AG04449 (cell line): ENCODE measurements at regions not wholly inside any gene's neighbourhood (a gene's known extent, or its start where the extent isn't known, plus 50 kb on each side); places are given as distances from the start of the nearest gene placed in this dataset.

Experiments
- CTCF ChIA-PET: fragments of 350-600 bp; formaldehyde crosslinking; extraction: SDS; loops from one replicate; lab custom pipeline; 2021; ENCODE audit warnings: antibody characterized with exemption; lab: Yijun Ruan, JAX
- POLR2A ChIA-PET: fragments of 400-600, 350-600 bp; formaldehyde crosslinking; extraction: SDS; loops from one replicate; lab custom pipeline; 2020; ENCODE audit warnings: antibody characterized with exemption, inconsistent platforms; lab: Yijun Ruan, JAX
- DNase-seq: peaks from one replicate; pipeline ENCODE4 v3.0.0-alpha.2; 2010; ENCODE audit warnings: low read depth, low spot score
- H3K4me3 ChIP-seq: 2 replicates; pipeline ENCODE4 v1.5.1; 2011; ENCODE audit warnings: low read depth, mild to moderate bottlenecking, control low read depth, low read length
- TF ChIP-seq, protein P1 (sequence below): IDR thresholded peaks from one replicate; pipeline ENCODE4 v1.5.1; 2011; ENCODE audit warnings: mild to moderate bottlenecking, moderate library complexity, low read length, control low read depth, inconsistent platforms; ENCODE audit not compliant: insufficient read depth; ENCODE audit errors: missing control alignments

DNA sequence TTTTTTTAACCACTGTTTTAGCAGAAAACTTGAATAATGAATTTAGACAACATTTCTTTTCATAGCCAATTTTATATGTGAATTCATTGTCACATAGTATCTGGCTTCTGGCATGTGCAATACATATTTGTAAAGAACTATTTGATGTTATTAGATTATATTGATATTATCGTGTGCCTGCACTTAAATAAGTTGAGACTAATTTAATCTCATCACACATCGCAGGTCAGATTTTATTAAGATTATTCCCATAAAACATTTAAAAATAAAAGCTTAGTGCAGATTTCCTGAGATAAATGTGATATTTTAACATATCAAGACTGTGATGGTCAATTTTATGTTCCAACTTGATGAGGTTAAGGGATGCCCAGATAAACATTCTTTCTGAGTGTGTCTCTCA lies 1565.3 kb upstream of the LRRTM3 start:
- TF ChIP-seq, protein P1, sequence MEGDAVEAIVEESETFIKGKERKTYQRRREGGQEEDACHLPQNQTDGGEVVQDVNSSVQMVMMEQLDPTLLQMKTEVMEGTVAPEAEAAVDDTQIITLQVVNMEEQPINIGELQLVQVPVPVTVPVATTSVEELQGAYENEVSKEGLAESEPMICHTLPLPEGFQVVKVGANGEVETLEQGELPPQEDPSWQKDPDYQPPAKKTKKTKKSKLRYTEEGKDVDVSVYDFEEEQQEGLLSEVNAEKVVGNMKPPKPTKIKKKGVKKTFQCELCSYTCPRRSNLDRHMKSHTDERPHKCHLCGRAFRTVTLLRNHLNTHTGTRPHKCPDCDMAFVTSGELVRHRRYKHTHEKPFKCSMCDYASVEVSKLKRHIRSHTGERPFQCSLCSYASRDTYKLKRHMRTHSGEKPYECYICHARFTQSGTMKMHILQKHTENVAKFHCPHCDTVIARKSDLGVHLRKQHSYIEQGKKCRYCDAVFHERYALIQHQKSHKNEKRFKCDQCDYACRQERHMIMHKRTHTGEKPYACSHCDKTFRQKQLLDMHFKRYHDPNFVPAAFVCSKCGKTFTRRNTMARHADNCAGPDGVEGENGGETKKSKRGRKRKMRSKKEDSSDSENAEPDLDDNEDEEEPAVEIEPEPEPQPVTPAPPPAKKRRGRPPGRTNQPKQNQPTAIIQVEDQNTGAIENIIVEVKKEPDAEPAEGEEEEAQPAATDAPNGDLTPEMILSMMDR = no peak
- H3K4me3 ChIP-seq = no peak overlapping the region
- POLR2A ChIA-PET = no interaction called here
- CTCF ChIA-PET = no interaction called here
- no peak for DNase-seq

DNA sequence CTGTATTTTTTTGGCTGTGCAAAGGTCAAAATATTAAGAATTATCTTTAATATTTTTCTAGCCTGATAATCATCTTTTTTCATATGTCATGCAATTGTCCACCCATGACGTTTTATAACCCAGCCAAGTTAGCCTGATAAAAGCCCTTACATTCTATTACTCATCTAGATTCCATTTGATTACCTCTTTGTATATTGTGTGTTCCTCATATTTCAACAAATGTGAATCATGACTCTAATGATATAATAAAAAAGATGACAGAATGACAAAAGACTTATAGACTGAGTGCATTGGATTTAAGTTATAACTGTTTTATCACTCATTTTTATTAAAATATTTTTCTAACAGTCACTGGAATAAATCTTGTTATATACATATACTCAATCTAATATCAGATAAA lies 1560.0 kb upstream of the LRRTM3 start:
- no peak for DNase-seq
- POLR2A ChIA-PET = no interaction called here
- TF ChIP-seq, protein P1 = no peak
- no peak overlapping the region for H3K4me3 ChIP-seq
- CTCF ChIA-PET = no interaction called here

DNA sequence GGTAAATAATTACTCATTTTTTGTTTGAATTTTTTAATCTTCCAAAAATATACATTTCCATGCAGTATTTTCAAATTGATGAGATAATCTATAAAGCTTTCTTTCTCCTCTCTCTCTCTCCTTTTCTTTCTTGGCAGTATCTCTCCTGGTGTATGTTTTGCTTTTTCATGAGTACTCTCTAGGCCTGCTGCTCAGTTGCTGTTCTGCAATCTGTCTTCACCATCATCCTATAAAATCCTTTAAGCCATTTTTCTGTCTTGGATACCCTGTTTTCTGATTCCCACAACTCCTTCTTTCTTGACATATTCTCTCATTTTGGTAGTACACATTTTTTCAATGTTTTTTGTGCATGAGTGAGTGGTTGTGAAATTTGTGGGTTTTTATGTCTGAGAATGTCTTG lies 1558.1 kb upstream of the LRRTM3 start:
- ChIA-PET POLR2A (no interaction called here), CTCF (no interaction called here)
- no peak overlapping the region for H3K4me3 ChIP-seq
- TF ChIP-seq, protein P1 = no peak
- no peak for DNase-seq

DNA sequence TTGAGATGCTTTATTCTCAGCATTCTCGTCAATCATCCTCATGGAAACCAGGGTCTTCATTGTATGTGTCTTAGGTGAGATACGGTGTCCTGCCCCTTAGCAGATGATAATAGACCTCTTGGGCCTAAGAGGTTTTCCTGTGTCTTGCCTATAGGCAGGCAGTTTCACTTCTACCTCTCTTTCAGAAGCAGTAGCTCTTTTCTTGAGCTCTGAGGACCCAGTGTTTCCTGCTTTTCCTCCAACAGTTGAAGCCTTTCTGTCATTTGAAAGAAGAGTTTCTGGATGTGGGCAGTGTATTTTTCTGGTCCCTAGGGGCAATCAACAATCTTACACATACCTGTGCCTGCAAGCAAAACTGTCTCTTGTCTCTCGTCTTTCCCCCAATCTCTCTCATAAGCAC lies 1550.3 kb upstream of the LRRTM3 start:
- no peak for DNase-seq
- TF ChIP-seq, protein P1 = no peak
- ChIA-PET CTCF (no interaction called here), POLR2A (no interaction called here)
- H3K4me3 ChIP-seq = no peak overlapping the region

DNA sequence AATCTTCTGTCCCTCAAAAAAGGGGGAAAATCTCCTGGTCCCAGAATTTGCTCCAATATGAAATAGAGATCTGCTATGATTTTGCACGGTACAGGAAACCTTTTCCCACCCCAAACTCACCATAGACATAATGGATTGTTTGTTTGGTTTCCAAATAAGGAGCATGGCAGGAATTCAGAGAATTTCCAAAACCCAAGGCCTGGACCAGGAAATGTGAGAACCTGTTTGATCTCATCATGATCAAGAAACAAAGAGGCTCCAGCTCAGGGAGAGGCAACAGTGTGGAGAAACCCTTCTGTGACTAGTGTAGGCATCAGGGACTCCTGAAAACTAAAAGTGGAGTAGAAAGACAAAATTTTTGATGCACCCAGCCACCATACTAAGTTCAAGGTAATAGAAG lies 1548.1 kb upstream of the LRRTM3 start:
- no peak overlapping the region for H3K4me3 ChIP-seq
- ChIA-PET CTCF (no interaction called here), POLR2A (no interaction called here)
- no peak for DNase-seq
- TF ChIP-seq, protein P1 = no peak

DNA sequence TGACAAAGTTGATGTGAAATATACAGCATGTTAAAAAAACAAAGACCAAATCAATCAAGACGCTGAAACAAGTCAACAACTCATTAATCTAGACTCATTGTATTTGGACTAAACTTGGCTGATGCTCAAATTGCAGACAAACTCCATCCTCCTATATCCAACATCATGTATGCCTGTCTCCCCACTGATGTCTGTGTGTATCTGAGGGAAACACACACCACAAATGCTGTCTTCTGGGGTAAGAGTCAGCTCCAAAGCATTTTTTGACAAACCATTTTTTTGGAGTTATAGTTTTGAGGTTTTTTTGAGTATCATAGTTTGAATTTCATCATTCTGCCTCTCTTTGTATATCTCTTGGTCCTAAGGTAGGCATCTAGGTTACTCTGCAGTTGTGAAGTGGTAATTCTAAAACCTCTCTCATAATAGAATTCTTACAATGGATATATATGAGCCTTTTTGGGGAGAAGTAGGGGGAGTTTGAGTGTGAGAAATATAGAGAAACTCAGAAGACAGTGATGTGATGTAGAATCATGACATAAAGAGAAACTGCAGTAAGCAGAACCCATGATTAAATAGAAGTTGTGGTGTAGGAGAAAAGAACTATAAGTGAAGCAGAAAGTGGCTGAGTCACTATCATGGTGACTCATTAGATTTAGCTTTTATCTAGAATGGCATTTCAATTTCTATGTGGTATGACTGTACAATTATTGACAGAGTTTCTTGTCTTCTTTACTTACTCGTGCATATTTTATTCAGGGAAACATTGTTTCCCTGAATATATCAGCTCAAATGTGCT lies 1531.1 kb upstream of the LRRTM3 start:
- POLR2A ChIA-PET = no interaction called here
- CTCF ChIA-PET = no interaction called here
- H3K4me3 ChIP-seq = no peak overlapping the region
- TF ChIP-seq, protein P1 = no peak
- no peak for DNase-seq
